ENCODE measurements at regions not wholly inside any gene's neighbourhood (a gene's known extent, or its start where the extent isn't known, plus 50 kb on each side); places are given as distances from the start of the nearest gene placed in this dataset.
"Not testable (repeated sequence)": the region's sequence is repeated elsewhere in the genome, so short reads cannot be mapped to it uniquely, and the experiment has no call there.

DNA sequence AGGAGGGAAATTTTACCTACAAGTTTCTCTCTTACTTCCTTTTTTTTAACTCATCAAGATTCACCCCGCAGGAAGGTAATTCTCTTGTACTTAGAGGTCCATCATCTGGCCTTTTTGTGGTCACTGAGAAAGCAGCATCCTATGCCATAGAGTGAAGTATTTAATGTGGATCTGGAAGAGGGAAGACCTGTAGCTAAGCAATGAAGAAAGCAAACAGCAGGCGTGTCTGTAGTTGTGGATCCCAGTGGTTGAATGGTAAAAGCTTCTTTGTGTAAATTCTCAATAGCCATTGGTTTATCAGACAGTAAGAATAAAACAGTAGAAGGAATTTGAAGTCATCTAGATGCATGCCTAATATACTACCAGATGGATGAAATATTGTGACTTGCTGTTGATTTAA lies 196.4 kb downstream of the ANKRD7 start:
- no peaks in the 10 kb centered on the region for H3K36me3 ChIP-seq (ENCODE audit: control insufficient read depth in 1 of 2, insufficient read depth in 2 of 2, low read depth in 1 of 2, low read length in 2 of 2)
- no peaks in the 10 kb centered on the region for H3K9me3 ChIP-seq (ENCODE audit: control insufficient read depth, low read length)
- no peaks in the 10 kb centered on the region for H3K79me1 ChIP-seq (replicated peaks; ENCODE audit: low read length, poor library complexity, severe bottlenecking)

DNA sequence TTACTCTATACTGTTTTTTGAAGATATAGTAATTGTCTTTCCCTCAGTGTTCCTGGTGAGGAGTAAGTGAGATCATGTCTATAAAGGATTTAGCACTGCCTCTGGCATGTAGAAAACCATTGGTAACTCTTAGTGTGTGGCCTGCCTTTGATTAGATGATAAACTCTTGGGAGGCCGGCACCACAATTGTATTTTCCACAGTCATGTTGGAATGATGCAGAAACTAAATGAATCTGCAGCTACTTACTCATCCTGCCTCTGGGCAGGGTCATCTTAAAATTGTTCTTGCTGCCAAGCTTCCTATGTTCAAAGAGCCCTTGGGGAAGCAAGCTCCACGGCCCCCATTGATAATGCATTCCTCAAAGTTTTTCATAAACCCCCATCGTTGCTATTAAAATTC lies 204.6 kb downstream of the ANKRD7 start:
- Histone ChIP-seq H3K27ac (ENCODE audit: low read length, poor library complexity, severe bottlenecking) (no peak overlapping the region), H3K27me3 (ENCODE audit: control insufficient read depth in 1 of 2, insufficient read depth in 1 of 2, low read length in 2 of 2) (no peaks in the 10 kb centered on the region), H3K9ac (ENCODE audit: low read length) (no peak overlapping the region), H3K4me2 (ENCODE audit: low read length, poor library complexity, severe bottlenecking) (no peak overlapping the region), H3K18ac (ENCODE audit: low read depth in 1 of 2, low read length in 2 of 2) (no peak overlapping the region), H2BK120ac (ENCODE audit: low read depth, low read length) (no peak overlapping the region), H4K91ac (ENCODE audit: low read length) (no peak overlapping the region), H2BK5ac (ENCODE audit: low read depth, low read length, poor library complexity, severe bottlenecking) (no peak overlapping the region), H3K79me1 (replicated peaks; ENCODE audit: low read length, poor library complexity, severe bottlenecking) (no peaks in the 10 kb centered on the region), H2AK5ac (ENCODE audit: low read length, severe bottlenecking) (no peak overlapping the region), H3K23ac (ENCODE audit: low read length in 2 of 2) (no peak overlapping the region), H3K4me3 (ENCODE audit: insufficient read depth in 1 of 2, low read depth in 1 of 2, low read length in 2 of 2) (no peak overlapping the region), H3K4me1 (ENCODE audit: control insufficient read depth, insufficient read depth, low read depth, low read length) (no peaks in the 10 kb centered on the region), H3K14ac (ENCODE audit: low read length in 2 of 2) (no peak overlapping the region), H3K9me3 (ENCODE audit: control insufficient read depth, low read length) (peaks cover 6% of the 10 kb centered on the region), H4K8ac (ENCODE audit: low read length) (no peak overlapping the region), H2BK12ac (ENCODE audit: low read length in 2 of 2) (no peak overlapping the region), H3K4ac (ENCODE audit: low read depth in 1 of 2, low read length in 2 of 2) (no peak overlapping the region), H2BK15ac (ENCODE audit: low read depth, poor library complexity, severe bottlenecking) (no peak overlapping the region), H2AFZ (ENCODE audit: low read depth, low read length) (no peak overlapping the region), H3K36me3 (ENCODE audit: control insufficient read depth in 1 of 2, insufficient read depth in 2 of 2, low read depth in 1 of 2, low read length in 2 of 2) (no peaks in the 10 kb centered on the region)
- peak; percentile 2 for DNase-seq
- WGBS: 79% methylated on average over 3 of the region's 3 CpGs

More for the DNA sequence above, 196.4 kb downstream of the ANKRD7 start:
- no peak overlapping the region for H4K8ac ChIP-seq (ENCODE audit: low read length)
- no peak overlapping the region for H2BK15ac ChIP-seq (ENCODE audit: low read depth, poor library complexity, severe bottlenecking)
- no peak overlapping the region for H2AK5ac ChIP-seq (ENCODE audit: low read length, severe bottlenecking)
- no peak overlapping the region for H2AFZ ChIP-seq (ENCODE audit: low read depth, low read length)
- no peak overlapping the region for H3K9ac ChIP-seq (ENCODE audit: low read length)
- 97% methylated on average over 2 of the region's 2 CpGs for WGBS
- H3K23ac ChIP-seq (ENCODE audit: low read length in 2 of 2): no peak overlapping the region
- no peak overlapping the region for H2BK5ac ChIP-seq (ENCODE audit: low read depth, low read length, poor library complexity, severe bottlenecking)
- no peak overlapping the region for H2BK12ac ChIP-seq (ENCODE audit: low read length in 2 of 2)
- no peak overlapping the region for H3K14ac ChIP-seq (ENCODE audit: low read length in 2 of 2)
- H2BK120ac ChIP-seq (ENCODE audit: low read depth, low read length): no peak overlapping the region
- no peaks in the 10 kb centered on the region for H3K4me1 ChIP-seq (ENCODE audit: control insufficient read depth, insufficient read depth, low read depth, low read length)
- H3K27ac ChIP-seq (ENCODE audit: low read length, poor library complexity, severe bottlenecking): no peak overlapping the region
- H4K91ac ChIP-seq (ENCODE audit: low read length): no peak overlapping the region
- no peak overlapping the region for H3K18ac ChIP-seq (ENCODE audit: low read depth in 1 of 2, low read length in 2 of 2)
- no peak overlapping the region for H3K4me2 ChIP-seq (ENCODE audit: low read length, poor library complexity, severe bottlenecking)
- H3K4ac ChIP-seq (ENCODE audit: low read depth in 1 of 2, low read length in 2 of 2): no peak overlapping the region
- no peak for DNase-seq
- no peaks in the 10 kb centered on the region for H3K27me3 ChIP-seq (ENCODE audit: control insufficient read depth in 1 of 2, insufficient read depth in 1 of 2, low read length in 2 of 2)
- no peak overlapping the region for H3K4me3 ChIP-seq (ENCODE audit: insufficient read depth in 1 of 2, low read depth in 1 of 2, low read length in 2 of 2)

DNA sequence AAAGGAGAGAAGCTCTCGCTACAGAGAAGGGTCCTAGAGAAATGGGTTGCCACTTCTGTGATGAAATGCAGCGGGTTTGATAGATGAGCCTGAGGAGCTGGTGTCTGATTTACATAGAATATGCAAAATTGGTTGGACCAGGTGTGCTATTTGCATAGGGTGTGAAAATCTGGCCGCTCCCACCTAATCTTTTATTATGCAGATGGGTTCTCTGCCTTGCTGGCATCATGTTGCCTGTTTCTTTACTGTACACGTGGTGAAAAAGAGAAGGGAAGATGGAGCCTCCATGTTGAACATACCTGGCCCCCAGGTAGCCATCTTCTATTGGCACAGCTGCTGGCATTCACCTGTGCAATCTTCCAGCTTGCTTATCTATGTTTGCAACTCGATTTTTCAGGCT lies 212.2 kb downstream of the ANKRD7 start:
- Histone ChIP-seq H3K18ac (ENCODE audit: low read depth in 1 of 2, low read length in 2 of 2) (no peak overlapping the region), H2BK5ac (ENCODE audit: low read depth, low read length, poor library complexity, severe bottlenecking) (no peak overlapping the region), H4K8ac (ENCODE audit: low read length) (no peak overlapping the region), H3K23ac (ENCODE audit: low read length in 2 of 2) (no peak overlapping the region), H3K4me3 (ENCODE audit: insufficient read depth in 1 of 2, low read depth in 1 of 2, low read length in 2 of 2) (no peak overlapping the region), H4K91ac (ENCODE audit: low read length) (no peak overlapping the region), H2AFZ (ENCODE audit: low read depth, low read length) (no peak overlapping the region), H2BK120ac (ENCODE audit: low read depth, low read length) (no peak overlapping the region), H3K4me1 (ENCODE audit: control insufficient read depth, insufficient read depth, low read depth, low read length) (no peaks in the 10 kb centered on the region), H2BK12ac (ENCODE audit: low read length in 2 of 2) (no peak overlapping the region), H3K4me2 (ENCODE audit: low read length, poor library complexity, severe bottlenecking) (no peak overlapping the region), H3K14ac (ENCODE audit: low read length in 2 of 2) (no peak overlapping the region), H2BK15ac (ENCODE audit: low read depth, poor library complexity, severe bottlenecking) (no peak overlapping the region), H3K4ac (ENCODE audit: low read depth in 1 of 2, low read length in 2 of 2) (no peak overlapping the region), H3K9ac (ENCODE audit: low read length) (no peak overlapping the region), H3K27me3 (ENCODE audit: control insufficient read depth in 1 of 2, insufficient read depth in 1 of 2, low read length in 2 of 2) (no peaks in the 10 kb centered on the region), H2AK5ac (ENCODE audit: low read length, severe bottlenecking) (no peak overlapping the region), H3K27ac (ENCODE audit: low read length, poor library complexity, severe bottlenecking) (no peak overlapping the region), H3K9me3 (ENCODE audit: control insufficient read depth, low read length) (peaks cover 28% of the 10 kb centered on the region), H3K79me1 (replicated peaks; ENCODE audit: low read length, poor library complexity, severe bottlenecking) (no peaks in the 10 kb centered on the region), H3K36me3 (ENCODE audit: control insufficient read depth in 1 of 2, insufficient read depth in 2 of 2, low read depth in 1 of 2, low read length in 2 of 2) (no peaks in the 10 kb centered on the region)
- DNase-seq: no peak
- 65% methylated on average over 4 of the region's 5 CpGs for WGBS

DNA sequence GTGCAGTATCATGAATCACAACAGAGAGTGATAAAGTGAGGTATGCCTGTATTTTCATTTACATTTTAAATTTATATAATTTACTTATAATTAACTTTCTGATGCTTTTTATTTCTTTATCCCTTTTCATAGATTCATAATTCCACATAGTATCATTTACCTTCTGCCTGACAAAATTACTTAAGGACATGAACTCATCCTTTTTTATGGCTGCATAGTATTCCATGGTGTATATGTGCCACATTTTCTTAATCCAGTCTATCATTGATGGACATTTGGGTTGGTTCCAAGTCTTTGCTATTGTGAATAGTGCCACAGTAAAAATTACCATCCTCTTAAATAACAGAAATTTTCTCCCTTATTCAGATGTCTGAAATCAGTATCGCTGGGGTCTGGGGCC lies 224.5 kb downstream of the ANKRD7 start:
- H2BK120ac ChIP-seq (ENCODE audit: low read depth, low read length): not testable (repeated sequence)

More for the DNA sequence above, 224.5 kb downstream of the ANKRD7 start:
- H2BK12ac ChIP-seq (ENCODE audit: low read length in 2 of 2); H2BK15ac ChIP-seq (ENCODE audit: low read depth, poor library complexity, severe bottlenecking); H3K79me1 ChIP-seq (replicated peaks; ENCODE audit: low read length, poor library complexity, severe bottlenecking); H3K27ac ChIP-seq (ENCODE audit: low read length, poor library complexity, severe bottlenecking); H4K91ac ChIP-seq (ENCODE audit: low read length); H3K9me3 ChIP-seq (ENCODE audit: control insufficient read depth, low read length); H3K36me3 ChIP-seq (ENCODE audit: control insufficient read depth in 1 of 2, insufficient read depth in 2 of 2, low read depth in 1 of 2, low read length in 2 of 2); H2AK5ac ChIP-seq (ENCODE audit: low read length, severe bottlenecking); H3K4me2 ChIP-seq (ENCODE audit: low read length, poor library complexity, severe bottlenecking); H4K8ac ChIP-seq (ENCODE audit: low read length); H2BK5ac ChIP-seq (ENCODE audit: low read depth, low read length, poor library complexity, severe bottlenecking); H3K14ac ChIP-seq (ENCODE audit: low read length in 2 of 2); H3K27me3 ChIP-seq (ENCODE audit: control insufficient read depth in 1 of 2, insufficient read depth in 1 of 2, low read length in 2 of 2); H3K4ac ChIP-seq (ENCODE audit: low read depth in 1 of 2, low read length in 2 of 2); H3K9ac ChIP-seq (ENCODE audit: low read length); H3K4me1 ChIP-seq (ENCODE audit: control insufficient read depth, insufficient read depth, low read depth, low read length); H2AFZ ChIP-seq (ENCODE audit: low read depth, low read length); H3K23ac ChIP-seq (ENCODE audit: low read length in 2 of 2); DNase-seq; H3K4me3 ChIP-seq (ENCODE audit: insufficient read depth in 1 of 2, low read depth in 1 of 2, low read length in 2 of 2); H3K18ac ChIP-seq (ENCODE audit: low read depth in 1 of 2, low read length in 2 of 2): not testable (repeated sequence)
- WGBS: no CpG with 5 or more reads among the region's 1 CpG

Data from mesenchymal stem cell (in vitro differentiated cells and primary cell).